Adipose tissue (tissue), 3 donors: ENCODE measurements at regions not wholly inside any gene's neighbourhood (a gene's known extent, or its start where the extent isn't known, plus 50 kb on each side); places are given as distances from the start of the nearest gene placed in this dataset.

Experiments used
- H3K27ac ChIP-seq: one replicate; pipeline ENCODE4 v1.5.1; 2013; ENCODE audit warnings: low read depth, low read length
- WGBS, 3 donors: extraction: QIAGEN DNeasy Blood & Tissue Kit; methylation state at CpG; one replicate each; pipeline ENCODE4 v1.1.7; 2013; 5-methylcytosine and 5-hydroxymethylcytosine counted together
- donor health status: healthy with polysubstance abuse.
- donor health status: Bipolar disorder and iron deficiency.
- donor health status: healthy.

- no peak overlapping the region for H3K27ac ChIP-seq
- WGBS, 3 donors, result 41 to 67% (median 41%) methylated on average over 2 of the region's 2 CpGs
These were observed 453.9 kb upstream of the TRIB2 start for GRCh38 chr2:12262681-12263436.

GRCh38 chr2:12263730-12264129, 453.0 kb upstream of the TRIB2 start:
- no peak overlapping the region for H3K27ac ChIP-seq

GRCh38 chr2:12264146-12264545, 452.6 kb upstream of the TRIB2 start:
- H3K27ac ChIP-seq, result no peak overlapping the region
- 50 to 81% (median 62%) methylated on average over 1 of the region's 1 CpG for WGBS, 3 donors

- WGBS, 3 donors, result 91 to 100% (median 93%) methylated on average over 1 of the region's 1 CpG
- H3K27ac ChIP-seq, result no peak overlapping the region
These were observed 451.1 kb upstream of the TRIB2 start for GRCh38 chr2:12265646-12266045.

GRCh38 chr2:12267042-12267441, 449.7 kb upstream of the TRIB2 start:
- 93 to 97% (median 94%) methylated on average over 3 of the region's 3 CpGs for WGBS, 3 donors
- H3K27ac ChIP-seq, result no peak overlapping the region

GRCh38 chr2:12269041-12269972, 447.4 kb upstream of the TRIB2 start:
- 84 to 85% (median 84%) methylated on average over 7 of the region's 7 CpGs for WGBS, 3 donors
- H3K27ac ChIP-seq, result no peak overlapping the region

GRCh38 chr2:12270876-12271588, 445.7 kb upstream of the TRIB2 start:
- H3K27ac ChIP-seq, result no peak overlapping the region
- WGBS, 3 donors, result 63 to 73% (median 70%) methylated on average over 4 of the region's 4 CpGs

- H3K27ac ChIP-seq, result no peak overlapping the region
- 45 to 93% (median 55%) methylated on average over 1 of the region's 1 CpG for WGBS, 3 donors
These were observed 445.1 kb upstream of the TRIB2 start for GRCh38 chr2:12271589-12271984.

- no peak overlapping the region for H3K27ac ChIP-seq
- WGBS, 3 donors, result 0 to 46% (median 41%) methylated on average over 1 of the region's 1 CpG
These were observed 443.6 kb upstream of the TRIB2 start for GRCh38 chr2:12273111-12273510.

- WGBS, 3 donors, result 88 to 95% (median 93%) methylated on average over 1 of the region's 1 CpG
- H3K27ac ChIP-seq, result no peak overlapping the region
These were observed 442.1 kb upstream of the TRIB2 start for GRCh38 chr2:12274591-12274990.

- H3K27ac ChIP-seq, result no peak overlapping the region
- 39 to 66% (median 59%) methylated on average over 7 of the region's 7 CpGs for WGBS, 3 donors
These were observed 439.3 kb upstream of the TRIB2 start for GRCh38 chr2:12277241-12278034.

GRCh38 chr2:12278217-12278750, 438.5 kb upstream of the TRIB2 start:
- 90 to 91% (median 91%) methylated on average over 4 of the region's 4 CpGs for WGBS, 3 donors

GRCh38 chr2:12282780-12283695, 433.7 kb upstream of the TRIB2 start:
- WGBS, 3 donors, result 80 to 88% (median 83%) methylated on average over 3 of the region's 3 CpGs
- no peak overlapping the region for H3K27ac ChIP-seq

More at GRCh38 chr2:12278217-12278750, 438.5 kb upstream of the TRIB2 start:
- H3K27ac ChIP-seq, result no peak overlapping the region

GRCh38 chr2:12284037-12284436, 432.7 kb upstream of the TRIB2 start:
- 89 to 97% (median 93%) methylated on average over 5 of the region's 5 CpGs for WGBS, 3 donors
- H3K27ac ChIP-seq, result no peak overlapping the region

- no peak overlapping the region for H3K27ac ChIP-seq
- 77 to 93% (median 78%) methylated on average over 2 of the region's 2 CpGs for WGBS, 3 donors
These were observed 432.2 kb upstream of the TRIB2 start for GRCh38 chr2:12284487-12284886.

- H3K27ac ChIP-seq, result no peak overlapping the region
- 88 to 95% (median 95%) methylated on average over 4 of the region's 4 CpGs for WGBS, 3 donors
These were observed 430.4 kb upstream of the TRIB2 start for GRCh38 chr2:12286347-12286746.

GRCh38 chr2:12287220-12287751, 429.4 kb upstream of the TRIB2 start:
- H3K27ac ChIP-seq, result no peak overlapping the region
- WGBS, 3 donors, result 45 to 60% (median 53%) methylated on average over 5 of the region's 5 CpGs
